HCT116 (cell line): ENCODE measurements at regions not wholly inside any gene's neighbourhood (a gene's known extent, or its start where the extent isn't known, plus 50 kb on each side); places are given as distances from the start of the nearest gene placed in this dataset.

Experiments
- EZH2 ChIP-seq: fragments of 200-600 bp; sonication (generic); IDR thresholded peaks from 2 replicates; pipeline ENCODE4 v1.6.1; 2017; ENCODE audit warnings: antibody characterized with exemption, mixed run types
- EZH2phosphoT487 ChIP-seq: fragments of 200-600 bp; IDR thresholded peaks from 2 replicates; pipeline ENCODE4 v1.6.1; 2018; ENCODE audit warnings: antibody characterized with exemption, borderline replicate concordance
- POLR2A ChIP-seq: IDR thresholded peaks from 2 replicates; pipeline ENCODE4 v1.7.0; 2011; ENCODE audit warnings: borderline replicate concordance; ENCODE audit not compliant: insufficient read depth, insufficient read length; ENCODE audit errors: extremely low read depth
- POLR2AphosphoS5 ChIP-seq: IDR thresholded peaks from 2 replicates; pipeline ENCODE4 v1.6.1; 2011; ENCODE audit warnings: mild to moderate bottlenecking, low read depth, low read length, moderate library complexity
- RAD21 ChIP-seq: IDR thresholded peaks from 2 replicates; pipeline ENCODE4 v1.6.1; 2012; ENCODE audit warnings: low read depth, mild to moderate bottlenecking
- SIN3A ChIP-seq: IDR thresholded peaks from 2 replicates; pipeline ENCODE4 v1.6.1; 2012; ENCODE audit warnings: low read depth
- SP1 ChIP-seq: IDR thresholded peaks from 2 replicates; pipeline ENCODE4 v1.6.1; 2012; ENCODE audit warnings: low read depth
- TF ChIP-seq, protein P1 (sequence below), 3 experiments: fragments of 200-600 bp in 1 of 3; sonication (generic) in 1 of 3; IDR thresholded peaks in 2 of 3; conservative IDR thresholded peaks in 1 of 3; 2 replicates each; pipeline ENCODE4 v1.5.1; 2012 to 2017; ENCODE audit warnings: low read depth in 2 of 3, low read length in 2 of 3, antibody characterized with exemption in 1 of 3, borderline replicate concordance in 1 of 3, control low read depth in 1 of 3, mild to moderate bottlenecking in 1 of 3, mixed read lengths in 1 of 3, mixed run types in 1 of 3, moderate library complexity in 1 of 3; ENCODE audit not compliant: insufficient read depth in 1 of 3
- TF ChIP-seq, protein P2 (sequence below): IDR thresholded peaks from 2 replicates; pipeline ENCODE4 v1.6.1; 2011; ENCODE audit warnings: mild to moderate bottlenecking, low read length, moderate library complexity; ENCODE audit not compliant: insufficient replicate concordance; ENCODE audit errors: extremely low read depth
- TF ChIP-seq, protein P3 (sequence below): IDR thresholded peaks from 2 replicates; pipeline ENCODE4 v1.6.1; 2012

DNA sequence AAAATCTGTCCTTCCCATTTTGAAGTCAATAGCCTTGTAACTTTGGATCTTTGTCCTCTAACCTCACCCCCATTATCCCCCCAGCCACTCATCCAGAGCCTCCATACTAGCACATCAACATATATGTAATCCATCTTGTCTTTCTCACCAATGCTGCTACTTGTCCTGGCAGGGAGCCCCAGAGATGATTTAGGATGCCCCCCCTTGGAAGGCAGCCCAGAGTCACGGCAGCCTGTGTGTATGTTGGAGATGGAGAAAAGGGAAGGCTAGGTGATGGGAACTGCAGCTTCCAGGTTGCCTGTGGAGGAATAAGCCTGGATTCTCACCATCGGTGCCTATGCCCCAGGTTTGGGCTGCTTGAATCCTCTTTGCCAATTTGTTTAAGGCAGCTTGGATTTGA lies 51.7 kb upstream of the SCMH1 start:
- no peak for TF ChIP-seq POLR2A
- TF ChIP-seq, protein P1, sequence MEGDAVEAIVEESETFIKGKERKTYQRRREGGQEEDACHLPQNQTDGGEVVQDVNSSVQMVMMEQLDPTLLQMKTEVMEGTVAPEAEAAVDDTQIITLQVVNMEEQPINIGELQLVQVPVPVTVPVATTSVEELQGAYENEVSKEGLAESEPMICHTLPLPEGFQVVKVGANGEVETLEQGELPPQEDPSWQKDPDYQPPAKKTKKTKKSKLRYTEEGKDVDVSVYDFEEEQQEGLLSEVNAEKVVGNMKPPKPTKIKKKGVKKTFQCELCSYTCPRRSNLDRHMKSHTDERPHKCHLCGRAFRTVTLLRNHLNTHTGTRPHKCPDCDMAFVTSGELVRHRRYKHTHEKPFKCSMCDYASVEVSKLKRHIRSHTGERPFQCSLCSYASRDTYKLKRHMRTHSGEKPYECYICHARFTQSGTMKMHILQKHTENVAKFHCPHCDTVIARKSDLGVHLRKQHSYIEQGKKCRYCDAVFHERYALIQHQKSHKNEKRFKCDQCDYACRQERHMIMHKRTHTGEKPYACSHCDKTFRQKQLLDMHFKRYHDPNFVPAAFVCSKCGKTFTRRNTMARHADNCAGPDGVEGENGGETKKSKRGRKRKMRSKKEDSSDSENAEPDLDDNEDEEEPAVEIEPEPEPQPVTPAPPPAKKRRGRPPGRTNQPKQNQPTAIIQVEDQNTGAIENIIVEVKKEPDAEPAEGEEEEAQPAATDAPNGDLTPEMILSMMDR (IDR thresholded peaks at IDR 0.05 in 2 of 3, conservative IDR thresholded peaks at IDR 0.05 in 1 of 3; ENCODE audit: borderline replicate concordance in 1 of 3, insufficient read depth in 1 of 3, low read depth in 2 of 3, low read length in 2 of 3) = no peak
- no peak for TF ChIP-seq SIN3A
- no peak for TF ChIP-seq EZH2
- TF ChIP-seq, protein P2, sequence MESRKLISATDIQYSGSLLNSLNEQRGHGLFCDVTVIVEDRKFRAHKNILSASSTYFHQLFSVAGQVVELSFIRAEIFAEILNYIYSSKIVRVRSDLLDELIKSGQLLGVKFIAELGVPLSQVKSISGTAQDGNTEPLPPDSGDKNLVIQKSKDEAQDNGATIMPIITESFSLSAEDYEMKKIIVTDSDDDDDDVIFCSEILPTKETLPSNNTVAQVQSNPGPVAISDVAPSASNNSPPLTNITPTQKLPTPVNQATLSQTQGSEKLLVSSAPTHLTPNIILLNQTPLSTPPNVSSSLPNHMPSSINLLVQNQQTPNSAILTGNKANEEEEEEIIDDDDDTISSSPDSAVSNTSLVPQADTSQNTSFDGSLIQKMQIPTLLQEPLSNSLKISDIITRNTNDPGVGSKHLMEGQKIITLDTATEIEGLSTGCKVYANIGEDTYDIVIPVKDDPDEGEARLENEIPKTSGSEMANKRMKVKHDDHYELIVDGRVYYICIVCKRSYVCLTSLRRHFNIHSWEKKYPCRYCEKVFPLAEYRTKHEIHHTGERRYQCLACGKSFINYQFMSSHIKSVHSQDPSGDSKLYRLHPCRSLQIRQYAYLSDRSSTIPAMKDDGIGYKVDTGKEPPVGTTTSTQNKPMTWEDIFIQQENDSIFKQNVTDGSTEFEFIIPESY = no peak
- no peak for TF ChIP-seq RAD21
- TF ChIP-seq SP1 = no peak
- TF ChIP-seq EZH2phosphoT487 = no peak
- no peak for TF ChIP-seq POLR2AphosphoS5
- TF ChIP-seq, protein P3, sequence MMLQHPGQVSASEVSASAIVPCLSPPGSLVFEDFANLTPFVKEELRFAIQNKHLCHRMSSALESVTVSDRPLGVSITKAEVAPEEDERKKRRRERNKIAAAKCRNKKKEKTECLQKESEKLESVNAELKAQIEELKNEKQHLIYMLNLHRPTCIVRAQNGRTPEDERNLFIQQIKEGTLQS = no peak
